ENCODE measurements at regions not wholly inside any gene's neighbourhood (a gene's known extent, or its start where the extent isn't known, plus 50 kb on each side); places are given as distances from the start of the nearest gene placed in this dataset.

GRCh38 chr2:58665154-58665553, 424.0 kb upstream of the FANCL start:
- no peak overlapping the region for H3K4me3 ChIP-seq (ENCODE audit: control extremely low read depth in 1 of 5, extremely low read depth in 1 of 5, insufficient read depth in 1 of 5, low read depth in 2 of 5, low read length in 4 of 5)
- H4K20me1 ChIP-seq (ENCODE audit: control insufficient read depth, insufficient read depth, low read length, poor library complexity, severe bottlenecking): no peaks in the 10 kb centered on the region
- H3K27me3 ChIP-seq (replicated peaks in 1 of 4; ENCODE audit: control extremely low read depth in 1 of 4, control insufficient read depth in 3 of 4, insufficient read depth in 4 of 4, low read length in 3 of 4): no peaks in the 10 kb centered on the region
- Mint-ChIP-seq H3K27me3 (no peaks in the 10 kb centered on the region), H3K27ac (no peak overlapping the region), H3K9me3 (ENCODE audit: insufficient read depth) (no peaks in the 10 kb centered on the region), H3K4me3 (no peak overlapping the region), H3K4me1 (no peaks in the 10 kb centered on the region)
- ATAC-seq (ENCODE audit: low read depth) (no peak), DNase-seq (no peak)
- TF ChIP-seq CTCF (IDR thresholded peaks at IDR 0.05) (no peak), EZH2 (IDR thresholded peaks at IDR 0.05; ENCODE audit: borderline replicate concordance, insufficient read depth, low read depth, low read length, poor library complexity, severe bottlenecking) (no peak)
- ChIA-PET CTCF (no interaction called here), POLR2A (no interaction called here)
- no peaks in the 10 kb centered on the region for H3K36me3 ChIP-seq (replicated peaks in 1 of 2; ENCODE audit: control extremely low read depth in 1 of 2, control insufficient read depth in 1 of 2, extremely low read depth in 1 of 2, insufficient read depth in 2 of 2, low read length in 1 of 2)
- no peak overlapping the region for H3K9ac ChIP-seq (ENCODE audit: low read length)
- H3K4me1 ChIP-seq (ENCODE audit: control insufficient read depth in 2 of 2, insufficient read depth in 2 of 2, low read length in 2 of 2): no peaks in the 10 kb centered on the region
- no peaks in the 10 kb centered on the region for H3K9me3 ChIP-seq (ENCODE audit: control extremely low read depth in 1 of 3, control insufficient read depth in 2 of 3, insufficient read depth in 1 of 3, low read length in 2 of 3)
- no peak overlapping the region for H3K4me2 ChIP-seq (replicated peaks; ENCODE audit: low read depth, low read length, poor library complexity, severe bottlenecking)
- no peak overlapping the region for H2AFZ ChIP-seq (ENCODE audit: insufficient read depth, low read depth, low read length, poor library complexity, severe bottlenecking)
- intact Hi-C loops (cut with micrococcal nuclease): no loop called here
- H3K27ac ChIP-seq (ENCODE audit: low read length in 2 of 2): no peak overlapping the region
- no peaks in the 10 kb centered on the region for H3K79me2 ChIP-seq (ENCODE audit: control insufficient read depth, insufficient read depth, low read length)
- 100% methylated on average over 2 of the region's 3 CpGs for WGBS (ENCODE audit: insufficient coverage)

GRCh38 chr2:58664523-58665151, 423.5 kb upstream of the FANCL start:
- ATAC-seq (ENCODE audit: low read depth) (no peak), DNase-seq (no peak)
- Histone ChIP-seq H3K9ac (ENCODE audit: low read length) (no peak overlapping the region), H3K36me3 (replicated peaks in 1 of 2; ENCODE audit: control extremely low read depth in 1 of 2, control insufficient read depth in 1 of 2, extremely low read depth in 1 of 2, insufficient read depth in 2 of 2, low read length in 1 of 2) (no peaks in the 10 kb centered on the region), H4K20me1 (ENCODE audit: control insufficient read depth, insufficient read depth, low read length, poor library complexity, severe bottlenecking) (no peaks in the 10 kb centered on the region), H3K4me3 (ENCODE audit: control extremely low read depth in 1 of 5, extremely low read depth in 1 of 5, insufficient read depth in 1 of 5, low read depth in 2 of 5, low read length in 4 of 5) (no peak overlapping the region), H3K4me2 (replicated peaks; ENCODE audit: low read depth, low read length, poor library complexity, severe bottlenecking) (no peak overlapping the region), H2AFZ (ENCODE audit: insufficient read depth, low read depth, low read length, poor library complexity, severe bottlenecking) (no peak overlapping the region), H3K4me1 (ENCODE audit: control insufficient read depth in 2 of 2, insufficient read depth in 2 of 2, low read length in 2 of 2) (no peaks in the 10 kb centered on the region), H3K27ac (ENCODE audit: low read length in 2 of 2) (no peak overlapping the region), H3K9me3 (ENCODE audit: control extremely low read depth in 1 of 3, control insufficient read depth in 2 of 3, insufficient read depth in 1 of 3, low read length in 2 of 3) (no peaks in the 10 kb centered on the region), H3K27me3 (replicated peaks in 1 of 4; ENCODE audit: control extremely low read depth in 1 of 4, control insufficient read depth in 3 of 4, insufficient read depth in 4 of 4, low read length in 3 of 4) (no peaks in the 10 kb centered on the region), H3K79me2 (ENCODE audit: control insufficient read depth, insufficient read depth, low read length) (no peaks in the 10 kb centered on the region)
- H3K27me3 Mint-ChIP-seq: no peaks in the 10 kb centered on the region
- no peaks in the 10 kb centered on the region for H3K4me1 Mint-ChIP-seq
- intact Hi-C loops (cut with micrococcal nuclease): no loop called here
- TF ChIP-seq CTCF (IDR thresholded peaks at IDR 0.05) (no peak), EZH2 (IDR thresholded peaks at IDR 0.05; ENCODE audit: borderline replicate concordance, insufficient read depth, low read depth, low read length, poor library complexity, severe bottlenecking) (no peak)
- 95% methylated on average over 4 of the region's 5 CpGs for WGBS (ENCODE audit: insufficient coverage)
- H3K4me3 Mint-ChIP-seq: no peak overlapping the region
- POLR2A ChIA-PET: no interaction called here
- CTCF ChIA-PET: no interaction called here
- H3K9me3 Mint-ChIP-seq (ENCODE audit: insufficient read depth): no peaks in the 10 kb centered on the region
- no peak overlapping the region for H3K27ac Mint-ChIP-seq
